ENCODE measurements at regions not wholly inside any gene's neighbourhood (a gene's known extent, or its start where the extent isn't known, plus 50 kb on each side); places are given as distances from the start of the nearest gene placed in this dataset.

DNA sequence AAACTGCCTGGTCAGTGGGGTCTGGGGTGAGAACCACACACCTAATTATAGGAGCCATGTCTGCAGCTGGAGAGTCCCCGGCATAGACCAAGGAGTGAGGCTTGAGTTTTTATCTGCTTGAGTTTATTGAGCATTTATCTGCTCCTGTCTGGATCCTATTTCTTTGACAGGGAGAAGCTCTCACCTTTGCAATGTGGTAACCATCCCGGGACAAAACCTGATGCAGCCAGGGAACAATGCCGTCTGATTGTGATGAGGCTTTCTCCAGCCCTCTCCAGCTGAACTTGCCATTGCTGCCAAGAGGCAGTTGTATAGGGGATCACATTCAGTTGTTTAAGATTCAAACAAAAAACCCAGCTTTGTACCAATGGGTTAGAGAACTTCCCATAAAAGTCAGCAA lies 324.4 kb downstream of the TSN start:
- TF ChIP-seq, protein P1, sequence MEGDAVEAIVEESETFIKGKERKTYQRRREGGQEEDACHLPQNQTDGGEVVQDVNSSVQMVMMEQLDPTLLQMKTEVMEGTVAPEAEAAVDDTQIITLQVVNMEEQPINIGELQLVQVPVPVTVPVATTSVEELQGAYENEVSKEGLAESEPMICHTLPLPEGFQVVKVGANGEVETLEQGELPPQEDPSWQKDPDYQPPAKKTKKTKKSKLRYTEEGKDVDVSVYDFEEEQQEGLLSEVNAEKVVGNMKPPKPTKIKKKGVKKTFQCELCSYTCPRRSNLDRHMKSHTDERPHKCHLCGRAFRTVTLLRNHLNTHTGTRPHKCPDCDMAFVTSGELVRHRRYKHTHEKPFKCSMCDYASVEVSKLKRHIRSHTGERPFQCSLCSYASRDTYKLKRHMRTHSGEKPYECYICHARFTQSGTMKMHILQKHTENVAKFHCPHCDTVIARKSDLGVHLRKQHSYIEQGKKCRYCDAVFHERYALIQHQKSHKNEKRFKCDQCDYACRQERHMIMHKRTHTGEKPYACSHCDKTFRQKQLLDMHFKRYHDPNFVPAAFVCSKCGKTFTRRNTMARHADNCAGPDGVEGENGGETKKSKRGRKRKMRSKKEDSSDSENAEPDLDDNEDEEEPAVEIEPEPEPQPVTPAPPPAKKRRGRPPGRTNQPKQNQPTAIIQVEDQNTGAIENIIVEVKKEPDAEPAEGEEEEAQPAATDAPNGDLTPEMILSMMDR (IDR thresholded peaks at IDR 0.05; ENCODE audit: insufficient read depth, low read depth, low read length) = no peak
- no peak for TF ChIP-seq EZH2 (IDR thresholded peaks at IDR 0.05; ENCODE audit: insufficient read depth, low read length)
